HG03342 (cell line): ENCODE measurements at regions not wholly inside any gene's neighbourhood (a gene's known extent, or its start where the extent isn't known, plus 50 kb on each side); places are given as distances from the start of the nearest gene placed in this dataset.

Experiments used
- ATAC-seq: cut with Tn5 transposase; IDR thresholded peaks from one replicate; pipeline ENCODE4 v1.9.1; 2021; ENCODE audit warnings: mild to moderate bottlenecking, moderate library complexity; ENCODE audit not compliant: unreplicated experiment

DNA sequence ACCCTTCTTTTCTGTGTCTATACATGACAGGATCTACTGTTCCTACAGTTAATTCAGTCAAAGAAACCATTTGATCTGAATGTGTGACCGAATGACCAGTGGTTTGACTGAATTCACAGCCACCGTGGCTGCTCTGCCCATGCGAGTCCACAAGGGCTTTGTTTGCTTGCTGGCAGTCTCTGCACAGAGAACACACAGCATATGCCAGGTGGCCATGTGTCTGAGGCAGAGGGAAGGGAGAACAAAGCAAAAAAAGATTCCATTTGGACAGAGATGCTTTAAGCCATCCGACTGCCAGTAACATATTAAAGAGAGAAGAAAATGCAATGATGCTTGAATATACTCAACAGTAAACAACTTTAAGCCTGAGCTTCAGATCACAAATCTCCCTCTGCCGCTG is 737.8 kb upstream of the CXADR start:
- ATAC-seq: no peak

DNA sequence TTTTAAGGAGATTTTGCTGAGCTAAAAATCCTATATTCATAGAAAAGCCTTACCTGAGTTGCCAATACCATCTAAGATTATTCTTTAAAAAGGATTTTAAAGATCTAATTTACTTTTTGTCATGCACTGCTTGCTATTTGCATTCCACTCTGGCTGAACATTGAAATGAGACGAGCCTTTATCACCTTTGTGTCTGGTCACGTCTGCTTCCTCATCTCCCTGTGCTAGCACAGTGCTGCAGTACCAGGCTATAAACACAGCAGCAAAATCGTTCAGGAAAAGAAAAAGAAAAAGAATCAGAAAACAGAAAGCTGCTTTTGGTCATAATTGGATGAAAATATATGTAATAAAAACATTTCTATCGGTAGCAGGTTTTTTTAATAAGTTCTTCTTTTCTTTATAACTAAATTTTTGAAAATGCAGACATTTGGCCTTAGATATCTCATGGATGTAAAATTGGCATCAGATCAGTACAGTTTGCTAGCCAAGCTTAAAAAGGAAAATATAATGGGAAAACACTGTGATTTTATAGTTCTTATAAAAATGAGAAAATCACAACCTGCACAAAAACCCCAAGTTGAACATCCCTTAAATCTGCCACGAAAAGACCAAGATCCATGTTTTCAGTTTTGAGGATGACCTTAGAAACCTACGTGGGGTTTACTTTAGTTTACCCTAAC is 735.7 kb upstream of the CXADR start:
- no peak for ATAC-seq

DNA sequence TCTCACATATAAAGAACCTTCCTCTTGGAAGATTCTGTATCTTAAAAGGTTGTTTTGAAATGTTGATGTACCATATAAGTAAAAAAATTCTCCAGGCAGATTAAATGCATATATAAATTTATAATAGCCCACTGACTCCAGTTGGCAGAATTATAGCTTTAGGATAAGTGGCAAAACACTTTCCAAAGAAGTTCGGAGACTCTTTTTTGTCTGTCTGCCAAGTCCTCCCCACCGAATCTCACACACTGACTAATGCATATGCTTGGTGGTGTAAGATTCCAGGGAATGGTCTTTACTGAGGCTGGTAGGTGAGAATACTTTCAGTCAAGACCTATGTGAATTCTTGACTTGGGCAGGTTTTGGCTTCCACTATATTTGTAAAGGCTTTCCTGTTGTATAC is 724.3 kb upstream of the CXADR start:
- no peak for ATAC-seq

DNA sequence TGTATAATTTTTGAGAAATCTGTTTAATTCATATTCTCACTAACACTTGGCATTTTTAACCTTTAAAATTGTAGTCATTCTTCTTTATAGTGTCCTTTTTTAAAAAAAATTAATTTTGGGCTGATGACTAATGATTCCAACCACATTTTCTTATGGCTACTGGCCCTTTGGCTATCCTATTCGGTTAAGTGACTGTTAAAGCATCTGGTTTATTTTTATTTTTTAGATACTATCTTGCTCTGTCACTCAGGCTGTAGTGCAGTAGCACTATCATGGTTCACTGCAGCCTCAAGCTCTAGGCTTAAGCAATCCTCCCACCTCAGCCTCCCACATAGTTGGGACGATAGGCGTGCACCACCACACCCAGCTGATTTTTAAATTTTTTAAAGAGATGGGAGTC is 723.2 kb upstream of the CXADR start:
- ATAC-seq: no peak

DNA sequence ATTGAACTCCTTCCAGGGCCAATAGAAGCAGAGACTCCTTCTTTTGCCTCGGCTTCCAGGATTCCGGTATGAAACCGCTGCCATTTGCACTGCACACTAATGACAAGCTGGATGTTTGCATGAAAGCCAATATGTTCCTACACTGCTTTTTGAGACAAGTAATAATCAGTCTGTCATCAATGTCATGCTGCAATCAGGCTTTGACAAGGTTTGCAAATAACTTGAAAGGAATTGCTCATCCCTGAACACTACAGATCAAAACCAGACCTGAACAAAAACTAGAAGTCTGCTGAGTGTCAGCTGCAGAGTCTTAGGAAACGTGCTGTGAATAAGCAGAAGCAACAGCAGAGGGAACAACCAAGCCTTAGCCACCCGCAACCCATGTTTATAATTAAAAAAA is 720.7 kb upstream of the CXADR start:
- ATAC-seq: no peak

DNA sequence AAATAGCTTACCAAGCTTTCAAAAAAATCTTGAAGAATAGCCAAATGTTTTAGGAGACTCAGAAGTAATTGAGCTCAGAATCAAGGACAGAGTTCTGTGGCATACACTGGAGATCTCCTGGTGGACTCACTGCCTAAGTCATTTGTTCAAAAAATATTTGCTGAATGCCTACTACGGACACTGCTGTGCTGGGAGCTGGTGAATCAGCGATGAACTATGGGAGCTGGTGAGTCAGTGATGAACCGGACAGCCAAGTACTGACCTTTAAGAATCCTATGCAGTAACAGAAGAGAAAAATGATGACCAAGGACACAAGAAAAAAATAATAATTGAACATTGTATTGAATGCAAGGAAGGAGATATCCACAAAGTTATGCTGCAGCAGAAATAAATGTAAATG is 717.9 kb upstream of the CXADR start:
- no peak for ATAC-seq

DNA sequence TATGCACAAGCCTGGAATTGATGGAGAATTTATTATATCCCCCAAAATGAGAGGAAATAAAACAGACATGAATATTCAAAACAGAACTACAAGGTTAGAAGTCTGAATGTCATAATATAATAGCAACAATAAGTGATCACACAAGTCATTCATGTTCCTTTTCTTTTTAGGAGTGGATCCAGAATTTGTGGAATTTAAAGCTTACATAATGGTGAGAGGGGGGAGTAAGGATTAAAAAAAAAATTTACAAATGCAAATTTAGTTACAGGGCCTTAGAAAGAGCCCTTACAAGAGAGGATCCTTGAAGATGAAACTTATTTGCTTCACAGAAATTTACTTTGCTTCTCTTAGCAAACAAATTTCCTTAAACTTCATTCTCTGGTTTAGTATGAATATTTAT is 716.1 kb upstream of the CXADR start:
- no peak for ATAC-seq

DNA sequence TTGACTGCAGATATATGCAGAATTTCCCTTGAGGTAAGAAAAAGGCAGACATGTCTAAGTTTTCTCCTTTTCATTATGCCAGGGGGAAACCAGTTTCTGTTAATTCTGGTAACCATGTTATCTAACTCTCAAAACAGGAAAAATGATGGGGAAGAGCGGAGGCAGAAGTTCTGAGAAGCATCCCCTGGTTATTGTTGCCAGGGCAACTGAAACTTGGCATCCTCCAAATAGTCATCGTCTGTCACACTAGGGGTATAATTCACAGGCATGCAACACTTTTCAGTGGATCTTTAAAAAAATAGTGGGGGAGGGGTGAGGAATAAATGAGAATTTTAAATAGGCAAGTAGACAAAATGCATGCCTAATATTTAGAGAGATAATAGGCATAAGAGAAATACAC is 715.3 kb upstream of the CXADR start:
- no peak for ATAC-seq

DNA sequence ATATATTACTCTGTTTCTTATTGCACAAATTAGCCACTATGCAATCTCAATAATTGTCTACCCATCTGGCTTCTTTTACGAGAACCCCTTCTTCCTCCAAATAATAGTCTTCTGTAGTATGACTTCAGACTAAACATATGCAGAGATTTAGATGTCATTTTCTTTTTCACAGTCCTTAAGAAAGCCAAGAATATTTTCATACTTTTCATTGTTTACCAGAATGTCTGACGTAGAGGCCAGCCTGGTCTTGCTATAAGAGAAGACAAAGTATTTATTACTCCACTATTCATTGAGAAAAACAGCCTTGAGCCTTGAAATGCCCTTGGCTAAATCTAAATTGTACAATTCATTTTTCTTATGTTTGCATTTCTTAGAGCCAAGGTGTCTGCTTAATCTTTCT is 714.9 kb upstream of the CXADR start:
- no peak for ATAC-seq

DNA sequence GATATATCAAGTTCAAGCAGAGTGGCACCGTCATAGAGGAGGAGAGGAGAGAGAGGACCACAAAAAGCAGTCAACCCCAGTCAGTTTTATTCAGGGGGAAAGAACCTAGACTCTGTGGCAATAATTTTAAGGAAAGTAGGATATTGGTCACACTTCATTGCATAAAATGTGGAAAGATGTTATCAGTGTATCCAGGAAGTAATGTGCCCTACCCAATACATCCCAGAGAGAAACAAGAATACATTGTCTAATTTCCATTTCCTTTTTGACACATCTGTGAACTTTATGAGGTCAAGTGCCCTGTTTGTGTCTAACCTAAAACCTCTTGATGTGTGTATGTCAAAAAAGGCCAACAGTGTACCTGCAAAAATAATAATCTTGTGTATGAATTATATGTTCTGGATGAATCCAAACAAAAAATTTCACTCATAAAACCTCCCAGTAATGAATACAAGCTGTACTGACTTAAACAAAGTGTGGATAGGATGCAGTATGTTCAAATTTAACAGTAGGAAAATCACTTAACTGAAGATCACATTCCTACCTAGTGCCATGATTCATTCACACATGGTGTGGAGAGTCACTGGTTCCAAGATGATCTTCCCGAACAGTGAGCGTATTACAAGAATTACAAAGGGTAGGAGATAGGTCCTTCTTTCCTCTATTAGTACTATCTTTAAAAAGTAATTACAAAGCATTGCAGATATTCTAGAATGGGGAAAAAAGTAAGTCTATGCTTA is 712.1 kb upstream of the CXADR start:
- no peak for ATAC-seq

DNA sequence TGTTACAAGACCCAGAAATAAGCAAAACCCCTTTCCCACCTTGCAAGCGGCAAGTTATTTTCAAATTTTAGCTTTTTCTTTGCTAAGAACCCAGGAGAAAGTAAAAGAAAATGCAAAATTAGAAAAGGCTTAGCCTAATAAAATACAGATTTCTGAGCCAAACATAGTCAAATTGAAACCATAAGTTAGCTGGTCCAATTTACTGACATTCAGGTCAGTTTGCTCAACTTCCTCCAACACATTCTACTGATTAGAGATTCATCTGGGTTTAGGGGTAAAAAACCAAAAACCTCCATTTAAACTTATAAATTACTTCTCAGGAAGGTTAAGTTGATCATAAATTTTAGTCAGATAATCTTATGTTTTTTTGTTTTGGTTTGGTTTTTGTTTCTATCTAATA is 701.8 kb upstream of the CXADR start:
- ATAC-seq: no peak

DNA sequence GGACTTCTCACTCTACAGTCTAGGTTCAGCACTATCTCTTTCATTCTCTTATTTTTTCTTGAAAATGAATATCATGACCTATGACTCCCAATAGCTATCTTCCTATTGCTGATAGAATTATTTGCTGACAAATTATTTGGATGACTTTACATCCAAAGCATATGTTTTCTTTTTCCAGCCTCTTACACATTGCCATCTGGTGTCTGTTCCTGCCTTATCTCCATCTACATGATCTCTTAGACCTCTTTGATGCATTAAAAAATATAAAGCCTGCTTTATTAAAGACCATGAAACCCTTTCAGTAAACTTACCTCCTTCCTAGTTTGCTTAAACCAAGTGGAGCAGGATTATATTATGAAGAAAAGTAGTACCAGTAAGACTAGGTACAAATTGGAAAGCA is 700.9 kb upstream of the CXADR start:
- no peak for ATAC-seq

DNA sequence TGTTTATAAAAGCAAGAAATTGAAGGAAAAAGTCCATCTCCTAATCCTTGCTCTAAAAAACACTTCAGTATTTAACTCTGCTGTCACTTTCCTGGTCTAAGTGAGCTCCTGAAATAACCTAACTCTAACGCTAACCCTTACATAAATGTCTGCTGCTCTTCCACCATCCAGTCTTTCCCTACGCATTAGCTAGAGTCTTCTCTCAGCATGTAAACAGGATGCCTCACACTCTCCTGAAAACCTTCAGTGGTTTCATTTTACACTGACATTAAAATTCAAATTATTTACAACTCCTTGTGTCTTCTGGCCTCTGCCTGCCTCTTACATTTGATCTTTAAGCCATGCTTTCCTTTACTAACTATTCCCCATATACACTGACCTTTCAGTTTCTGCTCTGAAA is 697.6 kb upstream of the CXADR start:
- no peak for ATAC-seq

DNA sequence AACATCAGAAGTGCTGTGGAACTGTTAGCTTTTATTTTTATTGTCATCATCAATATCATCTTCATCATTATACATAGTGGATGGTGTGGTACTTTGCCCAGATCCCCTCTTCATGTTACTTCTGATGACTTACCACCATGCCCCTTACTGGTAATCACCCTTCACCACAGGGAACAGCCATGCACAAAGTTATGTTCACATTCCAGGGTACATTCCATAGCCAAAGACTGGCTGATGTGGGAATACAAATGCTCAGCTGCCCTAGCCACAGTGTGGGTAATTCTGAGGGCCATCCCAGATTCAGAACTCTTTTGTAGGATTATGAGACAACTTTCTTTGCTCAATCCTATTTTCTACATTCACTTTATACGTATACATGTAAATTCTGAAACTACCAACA is 691.3 kb upstream of the CXADR start:
- ATAC-seq: no peak

DNA sequence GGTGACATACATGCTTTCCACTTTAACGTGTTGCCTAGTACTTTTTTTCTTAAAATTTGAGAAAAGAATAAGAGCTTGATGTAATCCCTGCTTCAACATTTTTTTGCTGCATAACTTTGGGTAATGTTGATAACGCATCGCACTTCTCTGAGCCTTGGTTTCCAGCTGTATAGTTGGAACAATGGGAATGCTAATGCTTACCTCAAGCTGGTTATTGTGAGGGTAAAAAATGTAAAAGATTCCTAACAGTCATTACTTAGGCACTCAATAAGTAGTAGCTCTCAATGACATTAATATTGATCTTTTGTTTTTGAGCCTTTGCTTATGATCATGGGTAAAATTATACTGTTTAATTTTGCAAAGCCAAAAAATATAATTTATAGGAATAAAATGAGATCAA is 683.3 kb upstream of the CXADR start:
- no peak for ATAC-seq

DNA sequence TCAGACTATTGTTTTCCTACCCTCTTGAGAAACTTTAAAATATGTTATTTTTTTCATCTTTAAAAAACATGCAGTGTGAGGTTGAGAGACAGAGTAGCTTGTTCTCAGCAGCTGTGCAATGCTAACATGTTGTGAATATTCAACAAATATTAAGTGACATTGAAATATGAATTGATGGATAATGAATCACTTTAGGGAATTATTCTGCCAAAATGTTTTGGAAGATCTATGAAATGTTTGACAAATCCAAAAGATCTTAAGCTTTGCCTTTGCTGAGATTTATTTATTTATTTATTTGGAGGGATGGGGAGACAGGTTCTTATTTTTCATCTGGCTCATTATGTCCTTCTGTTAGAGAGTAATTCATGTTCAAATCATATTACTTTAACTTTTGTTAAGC is 680.1 kb upstream of the CXADR start:
- no peak for ATAC-seq

DNA sequence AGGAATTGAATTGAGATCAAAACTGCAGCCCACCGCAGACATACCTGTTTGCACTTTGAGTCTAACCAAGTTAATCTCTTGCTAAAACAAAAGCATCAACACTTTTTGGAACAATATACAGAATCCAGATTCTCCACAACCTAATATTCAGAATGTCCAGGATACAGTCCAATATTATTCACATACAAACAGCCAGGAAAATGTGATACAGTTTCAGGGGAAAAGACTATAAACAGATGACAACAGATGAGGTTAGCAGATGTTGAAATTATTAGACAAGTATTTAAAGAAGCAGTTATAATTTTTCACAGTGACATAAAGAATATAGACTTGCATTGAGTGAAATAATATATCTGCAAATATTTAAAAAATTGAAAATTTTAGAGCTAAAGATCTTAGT is 678.1 kb upstream of the CXADR start:
- ATAC-seq: no peak

DNA sequence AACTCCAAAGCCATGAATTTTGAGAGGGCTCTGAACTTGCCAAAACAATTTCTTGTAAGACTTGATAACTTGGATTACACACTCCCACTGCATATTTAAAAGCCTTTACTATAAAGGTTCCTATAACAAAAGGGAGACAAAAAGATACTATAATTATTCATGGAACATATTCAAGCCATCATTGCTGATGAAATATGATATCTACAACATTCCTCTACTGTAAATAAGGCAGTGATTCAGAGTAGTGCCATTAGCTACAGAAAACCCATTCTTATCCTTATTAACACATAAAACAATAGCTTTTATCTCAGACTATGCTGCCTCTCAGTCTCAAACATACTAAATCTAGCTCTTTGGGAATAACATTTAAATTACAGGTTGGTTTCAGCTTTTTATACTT is 675.5 kb upstream of the CXADR start:
- ATAC-seq: no peak

DNA sequence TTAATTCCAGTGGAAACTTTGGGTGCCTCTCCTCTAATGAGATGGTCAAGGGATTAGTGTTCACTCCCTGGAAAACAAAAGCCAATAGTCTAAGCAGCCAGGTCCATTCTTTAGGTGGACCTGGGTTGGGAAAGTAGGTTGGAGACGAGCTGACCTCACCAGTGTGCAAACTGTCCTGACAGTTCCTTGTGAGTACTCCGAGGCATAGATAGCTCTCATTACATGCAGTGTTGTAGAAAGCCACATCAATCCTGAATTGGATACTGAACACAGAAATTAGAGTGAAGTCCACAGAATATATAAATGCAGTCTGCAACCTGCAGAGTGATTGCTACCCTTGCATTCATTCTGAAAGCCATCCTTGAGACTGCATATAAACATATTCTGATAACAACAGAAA is 675.1 kb upstream of the CXADR start:
- ATAC-seq: no peak

DNA sequence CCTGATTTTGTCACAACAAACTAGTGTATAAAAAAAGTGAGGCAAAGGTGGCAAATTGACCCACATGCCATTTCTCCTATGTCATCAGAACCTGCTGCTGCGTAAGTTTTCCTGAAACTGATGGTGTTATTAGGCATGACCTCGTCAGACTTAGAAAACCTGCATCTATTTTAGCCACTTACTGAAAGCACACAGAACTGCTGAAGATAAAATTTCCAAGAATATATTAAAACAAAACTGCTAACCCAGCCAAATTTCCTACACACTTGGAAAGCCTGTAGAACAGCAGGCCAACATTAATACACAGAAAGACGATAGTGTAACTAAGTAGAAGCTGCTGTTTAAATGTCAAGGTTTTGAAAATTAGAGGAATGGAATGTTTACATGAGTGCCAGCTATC is 674.5 kb upstream of the CXADR start:
- ATAC-seq: no peak

DNA sequence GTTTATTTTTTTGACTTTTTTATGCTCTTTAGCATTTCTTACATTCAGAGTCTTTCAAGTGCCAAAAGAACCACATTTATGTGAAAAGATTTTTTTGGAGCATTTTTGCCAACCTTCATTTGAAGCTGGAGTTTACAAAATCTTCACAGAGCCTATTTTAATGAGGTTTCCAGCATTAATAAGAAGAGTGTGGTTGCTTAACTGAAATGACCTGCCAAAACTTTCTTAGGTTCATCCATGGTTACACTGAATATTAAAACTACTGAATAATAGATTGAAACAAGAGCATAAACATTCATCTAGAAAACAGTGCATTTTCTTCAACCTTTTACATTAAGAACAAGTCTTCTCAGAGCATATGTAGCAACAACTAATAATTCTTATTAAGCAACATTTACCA is 672.3 kb upstream of the CXADR start:
- ATAC-seq: no peak

DNA sequence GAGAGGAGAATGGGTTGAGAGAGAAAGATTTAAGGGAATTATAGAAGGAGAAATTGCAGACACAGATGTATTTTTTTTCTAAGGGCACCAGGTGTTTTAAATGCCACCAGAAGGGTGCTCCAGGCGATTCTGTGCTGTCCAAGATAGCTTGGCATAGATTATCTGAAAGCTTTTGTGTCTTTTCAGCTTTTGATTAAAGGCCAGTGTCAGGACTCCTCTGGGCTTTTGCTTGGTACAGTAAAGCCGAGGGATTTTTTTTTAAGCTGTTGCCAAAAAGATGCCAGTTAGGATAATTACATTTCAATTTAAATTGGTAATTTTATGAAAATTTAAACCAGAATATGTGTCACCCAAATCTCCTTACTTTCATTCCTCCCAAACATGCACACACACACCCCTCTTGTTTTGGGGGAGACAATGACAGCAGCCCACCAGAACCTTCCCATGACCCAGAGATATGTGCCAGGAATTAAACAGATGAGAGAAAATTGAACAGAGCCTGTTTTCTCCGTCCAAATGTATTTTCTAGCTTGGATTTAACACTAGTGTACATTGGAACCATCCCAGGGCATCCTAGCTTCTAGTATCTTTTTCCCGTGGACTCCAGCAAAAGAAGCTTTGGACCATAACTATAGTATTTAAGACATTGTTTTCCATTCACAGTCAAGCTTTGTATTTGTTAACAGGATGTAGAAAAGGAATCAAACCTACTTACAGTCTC is 670.7 kb upstream of the CXADR start:
- no peak for ATAC-seq
